ENCODE measurements at regions not wholly inside any gene's neighbourhood (a gene's known extent, or its start where the extent isn't known, plus 50 kb on each side); places are given as distances from the start of the nearest gene placed in this dataset.

DNA sequence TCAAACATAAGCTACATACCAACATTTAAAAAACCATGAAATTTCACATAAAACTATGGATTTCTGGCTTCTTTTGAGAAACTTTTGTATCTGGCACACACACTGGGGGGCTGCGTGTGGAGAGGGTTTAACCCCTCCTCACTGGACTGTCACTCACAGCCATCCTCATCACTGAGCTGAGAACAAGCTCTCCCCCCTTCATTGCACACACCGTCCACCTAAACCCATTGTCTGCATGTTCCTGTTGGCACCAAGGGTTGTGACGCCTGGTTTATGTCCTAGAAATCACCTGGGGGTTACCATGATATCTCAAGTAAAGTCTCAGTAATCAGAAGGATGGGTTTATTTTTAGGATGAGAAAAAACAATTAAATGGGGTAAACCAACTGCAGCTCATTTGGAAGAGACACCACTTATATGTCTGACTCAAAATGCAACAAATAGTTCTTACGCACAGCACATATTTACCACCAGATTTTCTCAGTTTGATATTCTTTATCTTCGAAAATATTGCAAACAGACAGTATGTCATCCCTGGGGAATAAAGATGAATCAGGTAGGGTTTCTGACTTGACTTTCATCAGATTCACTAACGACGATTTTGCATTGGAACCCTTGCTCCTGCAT lies 218.5 kb upstream of the KLF6 start:
- DNase-seq: no peak

DNA sequence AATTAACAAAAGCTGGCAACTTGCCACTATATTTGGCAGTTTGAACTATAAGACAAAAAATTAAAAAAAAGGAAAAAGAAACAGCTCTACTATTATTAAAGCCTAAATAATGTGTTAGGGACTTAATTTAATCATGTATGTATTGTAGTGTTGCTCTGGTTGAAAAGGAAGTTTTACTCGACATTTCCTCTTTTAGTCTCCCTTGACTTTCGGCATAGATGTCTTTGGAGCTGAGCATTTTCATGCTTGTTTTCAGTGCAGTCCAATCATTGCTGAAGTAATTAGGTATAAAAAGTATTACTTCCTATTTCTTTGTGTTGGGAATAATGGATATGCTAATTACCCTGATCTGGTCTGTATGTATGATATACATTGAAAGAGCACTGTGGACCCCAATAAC lies 216.8 kb upstream of the KLF6 start:
- DNase-seq: no peak

DNA sequence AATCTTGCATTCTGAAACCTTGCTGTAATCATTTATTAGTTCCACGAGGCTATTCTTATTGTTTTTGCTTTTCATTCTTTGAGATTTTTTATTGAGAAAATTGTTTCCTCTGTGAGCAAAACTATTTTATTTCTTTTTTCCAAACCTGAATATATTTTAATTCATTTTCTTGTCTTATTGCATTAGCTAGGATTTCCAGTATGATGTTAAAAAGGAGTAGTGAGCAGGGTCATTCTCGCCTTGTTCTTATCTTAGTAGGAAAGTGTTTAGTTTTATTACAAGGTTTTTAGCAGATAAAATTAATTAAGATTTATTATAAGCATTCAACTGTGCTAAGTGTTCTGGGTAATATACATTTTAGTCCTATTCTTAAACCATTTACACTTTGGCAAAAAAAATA lies 214.6 kb upstream of the KLF6 start:
- no peak for DNase-seq

DNA sequence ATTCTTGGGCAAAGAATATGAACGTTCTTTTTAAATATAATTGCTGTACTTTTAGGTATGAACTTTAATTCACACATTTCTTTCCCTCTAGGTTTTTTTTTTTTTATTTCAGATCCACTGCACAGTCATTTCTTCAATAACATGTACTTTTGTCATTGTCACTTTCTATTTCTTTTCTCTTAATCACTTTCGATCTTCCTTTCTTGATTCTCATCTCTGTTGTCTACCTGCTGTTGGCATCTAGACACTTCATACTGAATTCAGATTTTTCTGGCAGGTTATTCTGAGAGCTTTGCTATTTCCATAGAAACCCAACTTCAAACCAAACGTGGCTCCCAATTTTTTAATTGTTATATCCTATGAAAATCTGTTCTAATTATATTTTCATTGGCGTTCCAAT lies 211.7 kb upstream of the KLF6 start:
- no peak for DNase-seq

- DNase-seq: peak in 2 of 3 donors; percentile 31 to 54
These were observed 210.5 kb upstream of the KLF6 start for GRCh38 chr10:3995302-3996210.

DNA sequence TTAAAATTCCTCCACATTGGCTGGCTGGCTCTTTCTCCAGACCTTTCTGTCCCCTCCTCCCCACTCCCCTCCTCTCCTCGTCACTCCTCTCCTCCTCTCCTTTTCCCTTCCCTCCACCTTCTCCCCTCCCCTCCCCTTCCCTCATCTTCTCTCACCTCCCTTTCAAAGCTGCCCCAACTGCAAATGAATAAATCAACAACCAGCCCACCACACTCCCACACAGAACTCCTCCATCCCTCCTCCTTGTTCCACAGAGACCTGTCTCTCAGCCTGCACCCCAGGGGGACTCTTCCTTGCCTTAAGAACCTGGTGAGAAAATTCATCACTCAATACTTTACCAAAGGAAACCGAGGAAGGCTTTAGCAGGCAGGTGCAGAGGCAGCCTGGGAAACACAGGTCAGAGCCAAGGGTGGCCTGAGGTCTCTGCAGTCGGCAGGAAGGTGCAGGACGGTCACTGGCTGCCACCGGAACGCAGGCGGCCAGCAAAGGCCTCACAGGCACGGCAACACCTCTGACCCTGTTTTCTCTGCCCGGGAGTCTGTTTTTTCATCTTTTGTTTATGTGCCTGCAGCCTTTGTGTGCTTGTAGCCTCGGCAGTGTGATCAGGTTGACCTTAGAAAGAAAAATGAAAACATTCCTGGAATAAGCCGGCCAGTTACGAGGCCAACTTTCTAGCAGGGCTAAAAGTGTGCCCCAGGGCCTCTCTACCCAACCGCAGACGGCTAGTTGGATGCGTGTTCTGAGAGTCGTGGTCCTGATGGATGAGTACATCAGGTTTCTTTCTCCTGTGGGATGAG lies 207.6 kb upstream of the KLF6 start:
- no peak for DNase-seq

- DNase-seq: no peak
These were observed 205.3 kb upstream of the KLF6 start for GRCh38 chr10:3990307-3990706.

GRCh38 chr10:3987143-3987974 lies 202.3 kb upstream of the KLF6 start:
- no peak for DNase-seq

GRCh38 chr10:3986493-3987142 lies 201.6 kb upstream of the KLF6 start:
- peak in 1 of 3 donors; percentile 32 for DNase-seq

GRCh38 chr10:3982746-3983442 lies 197.9 kb upstream of the KLF6 start:
- no peak for DNase-seq

DNA sequence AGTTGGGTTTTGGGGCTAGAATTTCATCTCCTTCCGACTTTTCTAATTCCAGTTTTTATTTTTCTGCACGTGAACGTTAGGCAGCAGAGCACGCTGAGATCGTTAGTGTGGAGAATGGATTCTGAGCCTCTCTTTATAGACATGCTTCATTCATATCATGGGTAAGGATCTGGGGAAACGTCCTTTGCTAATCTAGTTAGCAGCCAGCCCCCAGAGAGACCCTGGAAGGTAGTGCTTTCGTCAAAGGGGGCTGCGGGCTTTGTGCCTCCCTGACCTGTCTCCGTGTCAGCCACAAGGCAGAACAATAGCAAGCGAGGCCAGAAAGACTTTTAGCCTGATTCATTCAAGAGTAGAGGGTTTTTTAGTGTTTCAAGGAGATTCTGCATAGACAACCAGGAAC lies 196.3 kb upstream of the KLF6 start:
- no peak for DNase-seq

DNA sequence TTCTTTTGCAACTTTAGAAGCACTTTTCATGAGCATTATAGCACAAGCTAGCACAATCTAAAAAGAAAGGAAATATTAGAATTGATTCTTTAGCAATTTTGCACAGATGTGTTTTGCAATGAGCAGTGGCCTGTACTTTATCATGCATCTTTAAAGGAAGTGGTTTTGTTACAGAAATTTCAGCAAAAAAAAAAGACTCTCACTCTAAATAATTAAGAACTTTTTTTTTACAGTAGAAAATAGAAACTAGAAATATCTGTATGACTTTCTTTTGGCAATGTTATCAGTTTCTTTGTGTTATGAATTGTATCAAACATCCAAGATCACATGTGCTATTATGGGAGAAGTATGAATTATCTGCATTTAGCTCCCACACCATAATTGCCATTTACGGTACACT lies 195.7 kb upstream of the KLF6 start:
- no peak for DNase-seq

DNA sequence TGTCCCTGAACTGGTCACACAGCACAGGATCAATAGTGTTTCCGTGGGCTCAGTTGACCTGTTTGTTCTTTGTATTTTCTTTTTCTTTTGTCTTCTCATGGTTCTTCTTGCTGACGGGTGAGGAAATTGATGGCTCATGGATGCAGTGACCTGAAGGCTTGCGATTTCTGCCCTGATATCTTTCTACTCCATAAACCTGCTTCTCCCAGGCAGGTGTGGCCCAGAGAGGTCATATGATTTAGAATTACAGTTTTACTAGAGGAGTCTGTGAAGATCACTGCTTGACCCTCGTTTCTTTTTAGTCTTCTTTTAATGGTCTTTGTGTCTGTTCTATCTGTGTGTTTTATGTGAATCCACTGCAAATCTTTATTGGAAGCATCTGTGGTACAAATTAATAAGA lies 195.1 kb upstream of the KLF6 start:
- DNase-seq: no peak

- DNase-seq: no peak
These were observed 193.8 kb upstream of the KLF6 start for GRCh38 chr10:3978761-3979160.

GRCh38 chr10:3978174-3978573 lies 193.2 kb upstream of the KLF6 start:
- DNase-seq: no peak

GRCh38 chr10:3977761-3978160 lies 192.8 kb upstream of the KLF6 start:
- DNase-seq: no peak

DNA sequence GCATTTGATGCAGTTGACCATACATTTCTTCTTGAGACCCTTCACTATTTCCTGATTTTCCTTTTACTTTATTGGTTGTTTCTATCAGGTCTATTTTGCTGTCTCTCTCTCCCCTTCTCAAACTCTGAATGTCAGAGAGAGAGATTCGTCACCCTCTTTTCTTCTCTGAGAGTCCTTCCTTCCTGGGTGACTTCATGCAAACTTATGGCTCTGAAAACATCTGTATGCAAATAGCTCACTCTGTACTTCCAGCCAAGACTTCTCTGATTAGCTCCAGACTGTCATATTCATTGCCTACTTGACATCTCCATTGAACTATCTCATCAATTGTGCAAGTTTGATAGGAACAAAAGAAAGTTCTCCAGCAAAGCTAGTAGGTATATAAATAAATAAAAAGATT lies 191.7 kb upstream of the KLF6 start:
- no peak for DNase-seq

DNA sequence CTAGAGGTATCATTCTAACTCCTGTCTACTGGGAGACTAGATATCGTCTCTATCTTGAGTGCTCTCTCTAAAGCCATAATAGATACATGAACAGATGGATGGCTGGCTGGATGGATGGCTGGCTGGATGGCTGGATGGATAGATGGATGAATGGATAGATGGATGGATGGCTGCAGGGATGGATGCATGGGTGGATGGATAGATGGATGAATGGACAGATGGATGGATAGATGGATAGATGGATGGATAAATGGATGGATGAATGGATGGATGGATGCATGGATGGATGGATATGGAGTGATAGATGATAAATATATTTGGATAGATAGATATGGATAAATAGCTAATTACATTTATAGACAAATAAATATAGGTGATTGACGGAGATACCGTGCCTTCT lies 191.2 kb upstream of the KLF6 start:
- no peak for DNase-seq

DNA sequence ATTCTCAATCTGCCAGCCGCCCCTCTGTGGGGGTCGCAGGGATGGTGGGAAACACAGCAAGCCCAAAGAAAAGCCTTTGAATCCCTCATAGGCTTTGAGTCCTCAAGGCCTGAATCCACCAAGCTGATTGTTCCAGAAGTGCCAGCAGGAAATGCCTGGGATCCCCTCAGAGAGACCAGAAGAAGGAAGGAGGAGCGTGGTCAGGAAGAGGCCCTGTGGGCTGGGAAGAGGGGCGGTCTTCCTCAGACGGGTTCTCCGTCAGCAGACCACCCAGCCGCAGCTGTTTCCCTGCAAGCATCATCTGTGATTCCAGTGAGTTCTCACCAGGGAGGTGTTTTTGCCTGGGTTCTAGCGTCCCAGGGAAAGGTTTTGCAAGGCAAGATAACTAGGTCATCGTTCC lies 190.0 kb upstream of the KLF6 start:
- peak in 1 of 3 donors; percentile 46 for DNase-seq

GRCh38 chr10:3972460-3973301 lies 187.7 kb upstream of the KLF6 start:
- DNase-seq: no peak

Measured in muscle of back (tissue), 3 donors.